K562 (cell line): ENCODE measurements at regions not wholly inside any gene's neighbourhood (a gene's known extent, or its start where the extent isn't known, plus 50 kb on each side); places are given as distances from the start of the nearest gene placed in this dataset.

Source experiments
- E2F4 ChIP-seq: sonication (generic); formaldehyde crosslinking; IDR thresholded peaks from 2 replicates; pipeline ENCODE4 v1.8.0; 2022; ENCODE audit warnings: mild to moderate bottlenecking, low read depth, missing genetic modification reagents
- MCM7 ChIP-seq, 2 experiments: fragments of 450-650 bp; IDR thresholded peaks; 2 replicates each; pipeline ENCODE4 v1.6.1; 2016 to 2018
- ZNF76 ChIP-seq: fragments of 250-450 bp; sonication (Bioruptor Pico); IDR thresholded peaks from 2 replicates; pipeline ENCODE4 v1.4.0; 2020; ENCODE audit warnings: mild to moderate bottlenecking, moderate library complexity, borderline replicate concordance

GRCh38 chr10:130926442-130926841 lies 385.1 kb downstream of the TCERG1L start:
- TF ChIP-seq ZNF76 (CRISPR knock-in tag) (no peak), E2F4 (CRISPR knock-in tag) (no peak), MCM7 (IDR thresholded peaks at IDR 0.05) (no peak)
